ENCODE measurements at regions not wholly inside any gene's neighbourhood (a gene's known extent, or its start where the extent isn't known, plus 50 kb on each side); places are given as distances from the start of the nearest gene placed in this dataset.

DNA sequence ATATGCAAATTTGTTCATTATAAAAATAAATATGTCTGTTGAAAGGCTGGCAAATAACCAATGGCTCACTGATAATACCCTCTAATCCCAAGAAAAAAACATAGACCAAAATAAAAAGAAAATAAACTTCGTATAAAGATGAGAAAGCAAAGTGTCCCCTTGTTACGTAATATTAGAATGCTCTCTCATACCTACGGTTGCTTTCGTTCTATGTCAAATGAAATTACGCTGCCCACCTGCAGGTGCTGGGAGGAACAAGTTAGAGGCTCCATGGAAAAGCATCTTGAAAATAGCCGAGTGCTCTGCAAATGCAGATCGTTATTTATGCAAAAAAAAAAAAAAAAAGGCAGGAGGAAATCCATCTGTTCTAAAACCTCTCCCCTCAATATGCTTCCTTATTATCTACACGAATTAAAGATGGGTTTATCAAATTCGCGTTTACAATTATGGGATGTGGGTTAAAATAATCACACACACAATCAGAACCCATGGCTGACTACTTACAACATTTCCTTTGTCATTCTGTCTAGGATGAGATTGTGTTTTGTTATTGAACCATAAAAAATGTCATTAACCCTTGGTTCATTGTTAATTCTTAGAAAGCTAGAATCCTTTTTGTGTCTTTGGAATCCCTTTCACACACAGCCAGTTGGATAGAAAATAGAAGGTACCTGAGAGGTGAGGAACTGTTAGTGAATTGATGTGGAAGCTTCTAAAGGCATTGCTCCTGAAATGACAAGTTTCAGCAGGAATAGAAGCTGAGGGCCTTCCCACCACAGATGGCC lies 268.6 kb downstream of the SETD4 start:
- ChIA-PET POLR2A (interaction anchor here (0.9 kb wide), 1 partner anchor 9 kb away, joined by 3 read pairs; no protein-coding TSS in a partner anchor), CTCF (interaction anchor here (0.7 kb wide), 1 partner anchor 733 kb away, joined by 3 read pairs; no protein-coding TSS in a partner anchor)
- Mint-ChIP-seq H3K27me3 (ENCODE audit: insufficient read depth, unreplicated experiment) (no peaks in the 10 kb centered on the region), H3K4me3 (ENCODE audit: unreplicated experiment) (no peak overlapping the region), H3K27ac (ENCODE audit: low read depth, unreplicated experiment) (no peak overlapping the region), H3K4me1 (ENCODE audit: insufficient read depth, unreplicated experiment) (no peaks in the 10 kb centered on the region), H3K9me3 (ENCODE audit: unreplicated experiment) (no peaks in the 10 kb centered on the region), H3K36me3 (ENCODE audit: insufficient read depth, unreplicated experiment) (no peaks in the 10 kb centered on the region)
- intact Hi-C loops (cut with micrococcal nuclease), result no loop called here
- no peak for DNase-seq (ENCODE audit: unreplicated experiment)
- no TSS peak for BruUV-seq (replicated peaks)
- TF ChIP-seq, protein P1, sequence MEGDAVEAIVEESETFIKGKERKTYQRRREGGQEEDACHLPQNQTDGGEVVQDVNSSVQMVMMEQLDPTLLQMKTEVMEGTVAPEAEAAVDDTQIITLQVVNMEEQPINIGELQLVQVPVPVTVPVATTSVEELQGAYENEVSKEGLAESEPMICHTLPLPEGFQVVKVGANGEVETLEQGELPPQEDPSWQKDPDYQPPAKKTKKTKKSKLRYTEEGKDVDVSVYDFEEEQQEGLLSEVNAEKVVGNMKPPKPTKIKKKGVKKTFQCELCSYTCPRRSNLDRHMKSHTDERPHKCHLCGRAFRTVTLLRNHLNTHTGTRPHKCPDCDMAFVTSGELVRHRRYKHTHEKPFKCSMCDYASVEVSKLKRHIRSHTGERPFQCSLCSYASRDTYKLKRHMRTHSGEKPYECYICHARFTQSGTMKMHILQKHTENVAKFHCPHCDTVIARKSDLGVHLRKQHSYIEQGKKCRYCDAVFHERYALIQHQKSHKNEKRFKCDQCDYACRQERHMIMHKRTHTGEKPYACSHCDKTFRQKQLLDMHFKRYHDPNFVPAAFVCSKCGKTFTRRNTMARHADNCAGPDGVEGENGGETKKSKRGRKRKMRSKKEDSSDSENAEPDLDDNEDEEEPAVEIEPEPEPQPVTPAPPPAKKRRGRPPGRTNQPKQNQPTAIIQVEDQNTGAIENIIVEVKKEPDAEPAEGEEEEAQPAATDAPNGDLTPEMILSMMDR (IDR thresholded peaks at IDR 0.05; ENCODE audit: unreplicated experiment), result no peak

DNA sequence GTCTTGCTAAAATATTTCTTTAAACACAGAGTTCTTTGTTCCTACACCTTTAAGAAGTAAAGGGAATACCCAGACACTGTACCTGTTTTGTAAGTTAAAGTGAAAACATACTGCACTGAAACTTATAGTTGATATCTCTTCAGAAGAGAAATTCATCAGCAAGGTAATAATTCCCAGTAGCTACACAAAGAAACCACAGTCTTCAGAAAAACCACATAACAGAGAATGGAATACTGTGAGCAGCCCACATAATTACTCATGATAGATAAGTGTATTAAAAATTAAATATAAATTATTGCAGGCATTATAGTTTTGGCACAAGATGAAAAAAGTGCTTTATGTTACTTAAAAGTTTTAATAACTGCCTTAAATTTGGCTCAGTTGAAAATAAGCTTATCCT lies 276.6 kb downstream of the SETD4 start:
- peaks cover 27% of the 10 kb centered on the region for H3K27me3 Mint-ChIP-seq (ENCODE audit: insufficient read depth, unreplicated experiment)
- no peaks in the 10 kb centered on the region for H3K9me3 Mint-ChIP-seq (ENCODE audit: unreplicated experiment)
- no peak overlapping the region for H3K4me3 Mint-ChIP-seq (ENCODE audit: unreplicated experiment)
- no peaks in the 10 kb centered on the region for H3K36me3 Mint-ChIP-seq (ENCODE audit: insufficient read depth, unreplicated experiment)
- POLR2A ChIA-PET, result no interaction called here
- CTCF ChIA-PET, result no interaction called here
- BruUV-seq (replicated peaks), result no TSS peak
- intact Hi-C loops (cut with micrococcal nuclease), result no loop called here
- TF ChIP-seq, protein P1 (IDR thresholded peaks at IDR 0.05; ENCODE audit: unreplicated experiment), result no peak
- DNase-seq (ENCODE audit: unreplicated experiment), result no peak
- H3K27ac Mint-ChIP-seq (ENCODE audit: low read depth, unreplicated experiment), result no peak overlapping the region
- H3K4me1 Mint-ChIP-seq (ENCODE audit: insufficient read depth, unreplicated experiment), result no peaks in the 10 kb centered on the region

DNA sequence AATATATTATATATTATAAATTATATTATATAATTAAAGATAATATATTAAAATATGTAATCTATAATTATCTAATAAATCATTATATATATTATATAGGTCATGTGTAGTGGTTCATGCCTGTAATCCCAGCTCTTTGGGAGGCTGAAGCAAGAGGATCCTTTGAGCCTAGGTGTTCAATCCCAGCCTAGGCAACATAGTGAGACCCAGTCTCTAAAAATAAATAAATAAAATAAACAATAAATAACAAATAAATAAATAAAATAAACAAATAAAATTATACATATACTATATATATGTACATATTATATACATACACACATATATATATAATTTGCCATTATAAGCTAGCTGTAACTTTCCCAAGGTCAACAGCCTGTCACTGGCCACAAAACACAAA lies 277.7 kb downstream of the SETD4 start:
- intact Hi-C loops (cut with micrococcal nuclease), result no loop called here
- H3K9me3 Mint-ChIP-seq (ENCODE audit: unreplicated experiment), result no peaks in the 10 kb centered on the region
- no peak for DNase-seq (ENCODE audit: unreplicated experiment)
- BruUV-seq (replicated peaks), result no TSS peak
- POLR2A ChIA-PET, result no interaction called here
- H3K36me3 Mint-ChIP-seq (ENCODE audit: insufficient read depth, unreplicated experiment), result no peaks in the 10 kb centered on the region
- TF ChIP-seq, protein P1 (IDR thresholded peaks at IDR 0.05; ENCODE audit: unreplicated experiment), result no peak
- CTCF ChIA-PET, result no interaction called here
- H3K27me3 Mint-ChIP-seq (ENCODE audit: insufficient read depth, unreplicated experiment), result peaks cover 27% of the 10 kb centered on the region
- H3K4me1 Mint-ChIP-seq (ENCODE audit: insufficient read depth, unreplicated experiment), result no peaks in the 10 kb centered on the region
- no peak overlapping the region for H3K27ac Mint-ChIP-seq (ENCODE audit: low read depth, unreplicated experiment)
- H3K4me3 Mint-ChIP-seq (ENCODE audit: unreplicated experiment), result no peak overlapping the region

DNA sequence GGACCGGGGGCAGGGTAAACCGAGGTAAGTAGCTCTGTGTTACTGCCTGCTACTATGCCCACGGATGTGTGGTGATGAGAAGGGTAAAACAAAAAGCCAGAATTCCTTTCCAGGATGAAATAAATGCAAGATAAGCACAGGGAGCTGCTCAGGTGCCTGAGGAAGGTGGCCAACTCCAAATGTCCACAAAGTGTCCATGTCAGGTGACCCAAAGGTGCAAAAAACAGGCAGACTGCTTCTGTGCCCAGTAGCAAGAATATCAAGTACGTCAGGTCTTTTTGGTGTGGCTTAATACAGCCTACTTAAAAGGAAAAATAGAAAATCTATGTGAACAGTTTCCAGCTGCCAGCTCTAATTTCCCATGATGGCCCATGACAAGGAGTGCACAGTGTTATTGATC lies 279.3 kb downstream of the SETD4 start:
- no peaks in the 10 kb centered on the region for H3K9me3 Mint-ChIP-seq (ENCODE audit: unreplicated experiment)
- no peaks in the 10 kb centered on the region for H3K36me3 Mint-ChIP-seq (ENCODE audit: insufficient read depth, unreplicated experiment)
- DNase-seq (ENCODE audit: unreplicated experiment), result no peak
- H3K27ac Mint-ChIP-seq (ENCODE audit: low read depth, unreplicated experiment), result no peak overlapping the region
- ChIA-PET POLR2A (interaction anchor here (0.7 kb wide), 1 partner anchor 892 kb away, joined by 3 read pairs; no protein-coding TSS in a partner anchor), CTCF (interaction anchor here (1.1 kb wide), 1 partner anchor 58 kb away, joined by 3 read pairs; no protein-coding TSS in a partner anchor)
- no peaks in the 10 kb centered on the region for H3K4me1 Mint-ChIP-seq (ENCODE audit: insufficient read depth, unreplicated experiment)
- H3K27me3 Mint-ChIP-seq (ENCODE audit: insufficient read depth, unreplicated experiment), result peaks cover 20% of the 10 kb centered on the region
- no peak overlapping the region for H3K4me3 Mint-ChIP-seq (ENCODE audit: unreplicated experiment)
- intact Hi-C loops (cut with micrococcal nuclease), result no loop called here
- BruUV-seq (replicated peaks), result no TSS peak
- TF ChIP-seq, protein P1 (IDR thresholded peaks at IDR 0.05; ENCODE audit: unreplicated experiment), result no peak

All from MCF 10A (cell line).